ENCODE measurements at regions not wholly inside any gene's neighbourhood (a gene's known extent, or its start where the extent isn't known, plus 50 kb on each side); places are given as distances from the start of the nearest gene placed in this dataset.

DNA sequence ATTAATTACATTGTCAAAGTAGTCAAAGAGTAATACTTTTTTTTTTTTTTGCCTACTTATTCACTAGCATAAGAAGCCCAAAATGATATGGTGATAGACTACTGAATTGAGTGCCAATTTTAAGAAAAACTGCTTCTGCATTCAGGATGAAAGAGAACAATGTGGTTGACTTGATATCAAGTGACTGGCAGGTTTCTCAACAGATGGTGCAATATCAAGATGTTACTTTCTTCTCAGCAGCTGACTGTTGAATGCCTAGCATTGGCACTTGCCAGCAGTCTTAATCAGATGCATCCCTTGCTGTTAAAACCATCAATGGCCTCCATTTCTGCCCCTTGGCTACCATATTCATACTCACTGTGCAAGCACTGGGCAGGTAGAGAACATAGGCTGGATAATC, 863.2 kb downstream of the GBE1 start:
- TF ChIP-seq, protein P1, sequence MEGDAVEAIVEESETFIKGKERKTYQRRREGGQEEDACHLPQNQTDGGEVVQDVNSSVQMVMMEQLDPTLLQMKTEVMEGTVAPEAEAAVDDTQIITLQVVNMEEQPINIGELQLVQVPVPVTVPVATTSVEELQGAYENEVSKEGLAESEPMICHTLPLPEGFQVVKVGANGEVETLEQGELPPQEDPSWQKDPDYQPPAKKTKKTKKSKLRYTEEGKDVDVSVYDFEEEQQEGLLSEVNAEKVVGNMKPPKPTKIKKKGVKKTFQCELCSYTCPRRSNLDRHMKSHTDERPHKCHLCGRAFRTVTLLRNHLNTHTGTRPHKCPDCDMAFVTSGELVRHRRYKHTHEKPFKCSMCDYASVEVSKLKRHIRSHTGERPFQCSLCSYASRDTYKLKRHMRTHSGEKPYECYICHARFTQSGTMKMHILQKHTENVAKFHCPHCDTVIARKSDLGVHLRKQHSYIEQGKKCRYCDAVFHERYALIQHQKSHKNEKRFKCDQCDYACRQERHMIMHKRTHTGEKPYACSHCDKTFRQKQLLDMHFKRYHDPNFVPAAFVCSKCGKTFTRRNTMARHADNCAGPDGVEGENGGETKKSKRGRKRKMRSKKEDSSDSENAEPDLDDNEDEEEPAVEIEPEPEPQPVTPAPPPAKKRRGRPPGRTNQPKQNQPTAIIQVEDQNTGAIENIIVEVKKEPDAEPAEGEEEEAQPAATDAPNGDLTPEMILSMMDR (IDR thresholded peaks at IDR 0.05): no peak
- TF ChIP-seq ZFX (IDR thresholded peaks at IDR 0.05; ENCODE audit: borderline replicate concordance): no peak

Measured in 22Rv1 (cell line).